Testis (tissue), 2 donors: ENCODE measurements at regions not wholly inside any gene's neighbourhood (a gene's known extent, or its start where the extent isn't known, plus 50 kb on each side); places are given as distances from the start of the nearest gene placed in this dataset.

Experiments
- DNase-seq: peaks from one replicate; pipeline ENCODE4 v3.0.0-alpha.2; 2019
- H3K27ac ChIP-seq, 2 donors: fragments of 200-600 bp; sonication (generic); one replicate each; pipeline ENCODE4 v1.5.1; 2019
- H3K27me3 ChIP-seq: fragments of 200-600 bp; sonication (generic); one replicate; pipeline ENCODE4 v1.5.1; 2019
- H3K36me3 ChIP-seq: fragments of 200-600 bp; sonication (generic); one replicate; pipeline ENCODE4 v1.5.1; 2017; ENCODE audit warnings: low read depth; ENCODE audit errors: missing control alignments
- H3K4me1 ChIP-seq: fragments of 200-600 bp; sonication (generic); one replicate; pipeline ENCODE4 v1.5.1; 2019
- H3K4me3 ChIP-seq, 2 donors: fragments of 200-600 bp; sonication (generic); one replicate each; pipeline ENCODE4 v1.5.1; 2017 to 2019
- H3K9me3 ChIP-seq: fragments of 200-600 bp; sonication (generic); one replicate; pipeline ENCODE4 v1.5.1; 2017
- POLR2A ChIP-seq: fragments of 450-650 bp; IDR thresholded peaks from one replicate; pipeline ENCODE4 v1.6.1; 2017; ENCODE audit warnings: antibody characterized with exemption, mild to moderate bottlenecking, moderate library complexity
- WGBS, 2 donors: methylation state at CpG; one replicate each; pipeline ENCODE4 v1.1.5; 2018; 5-methylcytosine and 5-hydroxymethylcytosine counted together
- intact Hi-C: fragments of 100-400 bp; cut with DNase I; formaldehyde crosslinking; loops from one replicate; pipeline ENCODE4 v1.15.1; 2023; ENCODE audit warnings: low total_unique reads
- TF ChIP-seq, protein P1 (sequence below), 3 experiments: fragments of 450-650 bp in 2 of 3; fragments of 200-600 bp in 1 of 3; sonication (generic) in 1 of 3; IDR thresholded peaks; one replicate each; pipeline ENCODE4 v1.5.1; 2016 to 2019; ENCODE audit warnings: antibody characterized with exemption in 3 of 3, mild to moderate bottlenecking in 2 of 3, moderate library complexity in 1 of 3

DNA sequence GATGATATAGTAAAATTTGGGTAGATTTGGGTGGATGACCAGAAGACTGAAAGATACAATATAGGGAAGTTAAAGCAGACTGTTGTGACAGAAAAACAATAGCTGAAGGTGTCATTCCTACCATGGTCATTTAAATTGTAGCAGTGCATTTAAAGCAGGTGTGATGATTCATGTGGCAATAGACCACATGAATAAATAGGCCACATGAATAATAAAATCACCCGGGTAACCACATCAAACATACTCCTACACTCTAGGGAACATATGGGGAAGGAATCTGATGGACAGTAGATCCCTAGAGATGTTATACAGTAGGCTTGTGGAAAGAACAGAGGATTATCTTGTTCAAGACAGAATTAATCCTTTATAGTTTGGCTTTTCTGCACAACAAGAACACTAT lies 392.6 kb downstream of the SLITRK5 start:
- intact Hi-C loops = no loop called here

GRCh38 chr13:88066847-88067246 lies 395.7 kb downstream of the SLITRK5 start:
- DNase-seq = no peak
- no peak overlapping the region for H3K27ac ChIP-seq
- WGBS, 2 donors = 87 to 90% methylated on average over 2 of the region's 2 CpGs
- no peaks in the 10 kb centered on the region for H3K36me3 ChIP-seq
- H3K4me1 ChIP-seq = no peaks in the 10 kb centered on the region
- TF ChIP-seq, protein P1, sequence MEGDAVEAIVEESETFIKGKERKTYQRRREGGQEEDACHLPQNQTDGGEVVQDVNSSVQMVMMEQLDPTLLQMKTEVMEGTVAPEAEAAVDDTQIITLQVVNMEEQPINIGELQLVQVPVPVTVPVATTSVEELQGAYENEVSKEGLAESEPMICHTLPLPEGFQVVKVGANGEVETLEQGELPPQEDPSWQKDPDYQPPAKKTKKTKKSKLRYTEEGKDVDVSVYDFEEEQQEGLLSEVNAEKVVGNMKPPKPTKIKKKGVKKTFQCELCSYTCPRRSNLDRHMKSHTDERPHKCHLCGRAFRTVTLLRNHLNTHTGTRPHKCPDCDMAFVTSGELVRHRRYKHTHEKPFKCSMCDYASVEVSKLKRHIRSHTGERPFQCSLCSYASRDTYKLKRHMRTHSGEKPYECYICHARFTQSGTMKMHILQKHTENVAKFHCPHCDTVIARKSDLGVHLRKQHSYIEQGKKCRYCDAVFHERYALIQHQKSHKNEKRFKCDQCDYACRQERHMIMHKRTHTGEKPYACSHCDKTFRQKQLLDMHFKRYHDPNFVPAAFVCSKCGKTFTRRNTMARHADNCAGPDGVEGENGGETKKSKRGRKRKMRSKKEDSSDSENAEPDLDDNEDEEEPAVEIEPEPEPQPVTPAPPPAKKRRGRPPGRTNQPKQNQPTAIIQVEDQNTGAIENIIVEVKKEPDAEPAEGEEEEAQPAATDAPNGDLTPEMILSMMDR (IDR thresholded peaks at IDR 0.05) = no peak
- TF ChIP-seq POLR2A = no peak
- no peaks in the 10 kb centered on the region for H3K27me3 ChIP-seq
- intact Hi-C loops = no loop called here
- H3K9me3 ChIP-seq = no peaks in the 10 kb centered on the region
- no peak overlapping the region for H3K4me3 ChIP-seq

More for the DNA sequence above, 392.6 kb downstream of the SLITRK5 start:
- Histone ChIP-seq H3K9me3 (no peaks in the 10 kb centered on the region), H3K36me3 (no peaks in the 10 kb centered on the region), H3K4me1 (no peaks in the 10 kb centered on the region), H3K4me3 (no peak overlapping the region), H3K27ac (no peak overlapping the region), H3K27me3 (no peaks in the 10 kb centered on the region)
- WGBS, 2 donors = 0 to 72% methylated on average over 1 of the region's 1 CpG
- no peak for DNase-seq
- TF ChIP-seq, protein P1 (IDR thresholded peaks at IDR 0.05) = no peak
- no peak for TF ChIP-seq POLR2A

DNA sequence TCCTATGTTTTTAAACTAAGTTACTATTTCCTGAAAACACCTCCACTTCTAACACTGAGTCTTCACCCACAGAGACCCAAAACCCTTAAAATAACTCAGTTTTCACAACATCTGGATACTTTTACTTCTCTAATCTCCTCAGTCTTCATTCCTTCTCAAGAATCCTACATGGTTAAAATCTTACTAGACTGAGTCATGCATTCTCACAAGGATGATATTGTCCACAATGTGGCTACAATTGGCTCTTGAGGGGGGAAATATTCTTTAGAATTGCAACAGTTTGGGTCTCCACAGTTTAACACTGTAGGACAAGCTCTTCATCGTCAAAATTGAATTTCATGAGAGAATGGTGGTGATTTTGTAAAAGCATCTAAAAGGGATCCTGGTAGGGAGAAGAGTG lies 397.1 kb downstream of the SLITRK5 start:
- H3K27ac ChIP-seq = no peak overlapping the region
- no peaks in the 10 kb centered on the region for H3K9me3 ChIP-seq
- TF ChIP-seq, protein P1 (IDR thresholded peaks at IDR 0.05) = no peak
- TF ChIP-seq POLR2A = no peak
- 59 to 66% methylated on average over 1 of the region's 1 CpG for WGBS, 2 donors
- H3K27me3 ChIP-seq = no peaks in the 10 kb centered on the region
- H3K4me1 ChIP-seq = no peaks in the 10 kb centered on the region
- intact Hi-C loops = no loop called here
- no peaks in the 10 kb centered on the region for H3K36me3 ChIP-seq
- H3K4me3 ChIP-seq = no peak overlapping the region
- DNase-seq = no peak

- TF ChIP-seq, protein P1 (IDR thresholded peaks at IDR 0.05) = no peak
- TF ChIP-seq POLR2A = no peak
- whole genome bisulfite sequencing, 2 donors = 66 to 76% methylated on average over 11 of the region's 11 CpGs
- peak; percentile 46 for DNase-seq
These were observed 397.8 kb downstream of the SLITRK5 start for GRCh38 chr13:88068975-88069374.

DNA sequence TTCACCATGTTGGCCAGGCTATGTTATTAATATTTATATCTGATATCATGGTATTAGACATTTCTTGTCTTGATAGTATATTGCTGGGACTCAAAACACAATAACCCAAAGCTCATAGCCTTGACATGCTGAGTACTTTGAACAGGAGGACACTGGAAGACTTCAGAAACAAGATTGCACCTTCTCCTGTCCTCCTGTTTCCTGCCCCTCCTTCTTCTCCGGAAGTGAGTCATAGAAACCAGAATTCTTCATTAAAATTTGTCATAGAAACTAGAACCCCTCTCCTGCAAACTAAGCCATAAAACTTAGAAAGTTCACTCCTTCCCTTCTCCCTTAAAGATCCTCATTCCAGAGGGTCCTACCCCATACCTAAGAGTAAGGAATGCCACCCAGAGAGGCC lies 400.2 kb downstream of the SLITRK5 start:
- intact Hi-C loops = no loop called here
- no peaks in the 10 kb centered on the region for H3K4me1 ChIP-seq
- no peak overlapping the region for H3K27ac ChIP-seq
- DNase-seq = no peak
- H3K36me3 ChIP-seq = no peaks in the 10 kb centered on the region
- H3K9me3 ChIP-seq = no peaks in the 10 kb centered on the region
- no peaks in the 10 kb centered on the region for H3K27me3 ChIP-seq
- 81 to 83% methylated on average over 1 of the region's 1 CpG for WGBS, 2 donors
- no peak overlapping the region for H3K4me3 ChIP-seq
- TF ChIP-seq POLR2A = no peak
- TF ChIP-seq, protein P1 (IDR thresholded peaks at IDR 0.05) = no peak

More at GRCh38 chr13:88068975-88069374, 397.8 kb downstream of the SLITRK5 start:
- no peaks in the 10 kb centered on the region for H3K4me1 ChIP-seq
- H3K27ac ChIP-seq = no peak overlapping the region
- intact Hi-C loops = no loop called here
- H3K36me3 ChIP-seq = no peaks in the 10 kb centered on the region
- no peaks in the 10 kb centered on the region for H3K9me3 ChIP-seq
- H3K27me3 ChIP-seq = no peaks in the 10 kb centered on the region
- no peak overlapping the region for H3K4me3 ChIP-seq
